K562 (cell line): ENCODE measurements at regions not wholly inside any gene's neighbourhood (a gene's known extent, or its start where the extent isn't known, plus 50 kb on each side); places are given as distances from the start of the nearest gene placed in this dataset.

ENCODE experiments used
- ATAC-seq: fragments of 200-7000 bp; cut with Tn5 transposase; 3 replicates; pipeline ENCODE4 v1.9.1; 2020; ENCODE audit warnings: moderate library complexity
- BruUV-seq: library from RNA; stranded (reverse); fragments of 400-500 nt; replicated peaks from 2 replicates; lab custom pipeline; 2021; lab: Mats Ljungman, UMichigan
- CTCF ChIA-PET: fragments of 300-600 bp; formaldehyde crosslinking; extraction: SDS; loops from one replicate; lab custom pipeline; 2021; ENCODE audit warnings: low intra/inter-chr PET ratio; lab: Yijun Ruan, JAX
- POLR2A ChIA-PET: fragments of 300-600, 350-650 bp; sonication (Branson Sonifier 250); formaldehyde crosslinking; extraction: SDS; loops from one replicate; lab custom pipeline; 2021; ENCODE audit warnings: antibody characterized with exemption, inconsistent platforms; lab: Yijun Ruan, JAX
- DNase-seq, 4 experiments: peaks; one replicate each; pipeline versions ENCODE4 v3.0.0 to v3.0.0-alpha.2; 2011 to 2018; ENCODE audit warnings: low spot score in 3 of 4, mixed read lengths in 3 of 4; ENCODE audit errors: extremely low read depth in 1 of 4
- FAIRE-seq: peaks from 2 replicates; lab custom pipeline; 2011; peaks lifted over from hg19 to GRCh38; lab: Jason Lieb, UNC
- H2AFZ ChIP-seq: 2 replicates; pipeline ENCODE4 v1.6.0; 2011; ENCODE audit warnings: low read depth, low read length, control low read depth, inconsistent platforms
- H3K27ac ChIP-seq: fragments of 200-600 bp; 3 replicates; pipeline ENCODE4 v1.8.0; 2011; ENCODE audit warnings: low read depth, mild to moderate bottlenecking, control low read depth, inconsistent platforms, low read length, moderate library complexity, mixed read lengths; ENCODE audit errors: extremely low read depth
- H3K27me3 ChIP-seq, 2 experiments: fragments of 300-600 bp in 1 of 2; 2 replicates in 1 of 2; 3 replicates in 1 of 2; pipeline versions ENCODE4 v1.6.0 to v1.8.0; 2011; ENCODE audit warnings: inconsistent platforms in 2 of 2, low read length in 2 of 2, mild to moderate bottlenecking in 1 of 2, mixed read lengths in 1 of 2, moderate library complexity in 1 of 2; ENCODE audit not compliant: control insufficient read depth in 2 of 2, insufficient read depth in 2 of 2
- H3K36me3 ChIP-seq: fragments of 300-600 bp; 3 replicates; pipeline ENCODE4 v1.8.0; 2011; ENCODE audit warnings: mild to moderate bottlenecking, low read length, inconsistent platforms; ENCODE audit not compliant: control insufficient read depth, insufficient read depth
- H3K4me1 ChIP-seq, 2 experiments: fragments of 200-600 bp in 1 of 2; replicated peaks in 1 of 2; 2 replicates in 1 of 2; 3 replicates in 1 of 2; pipeline versions ENCODE4 v1.5.1 to v1.8.0; 2011; ENCODE audit warnings: inconsistent platforms in 2 of 2, low read length in 2 of 2, mild to moderate bottlenecking in 1 of 2, mixed read lengths in 1 of 2, moderate library complexity in 1 of 2; ENCODE audit not compliant: control insufficient read depth in 2 of 2, insufficient read depth in 2 of 2
- H3K4me2 ChIP-seq: 2 replicates; pipeline ENCODE4 v1.6.1; 2011; ENCODE audit warnings: low read length, control low read depth, inconsistent platforms, mixed read lengths; ENCODE audit not compliant: insufficient read depth
- H3K4me3 ChIP-seq: fragments of 200-600 bp; sonication (generic), shearing (Covaris generic); 2 replicates; pipeline ENCODE4 v1.5.1; 2016; ENCODE audit warnings: control low read depth, inconsistent platforms
- H3K79me2 ChIP-seq: fragments of 200-600 bp; 3 replicates; pipeline ENCODE4 v1.8.0; 2011; ENCODE audit warnings: low read length, inconsistent platforms; ENCODE audit not compliant: control insufficient read depth, insufficient read depth
- H3K9ac ChIP-seq, 2 experiments: 2 replicates each; pipeline versions ENCODE4 v1.6.0 to v1.6.1; 2011; ENCODE audit warnings: low read depth in 2 of 2, low read length in 2 of 2, control low read depth in 1 of 2, inconsistent platforms in 1 of 2, mild to moderate bottlenecking in 1 of 2, mixed read lengths in 1 of 2; ENCODE audit not compliant: insufficient read depth in 1 of 2
- H3K9me1 ChIP-seq: one replicate; pipeline ENCODE4 v1.6.0; 2011; ENCODE audit warnings: inconsistent platforms, mild to moderate bottlenecking, low read length, moderate library complexity; ENCODE audit not compliant: control insufficient read depth, insufficient read depth
- H3K9me3 ChIP-seq: replicated peaks from 2 replicates; pipeline ENCODE4 v1.5.1; 2011; ENCODE audit warnings: low read depth, low read length, inconsistent platforms; ENCODE audit not compliant: control insufficient read depth, insufficient read depth
- H4K20me1 ChIP-seq: replicated peaks from 2 replicates; pipeline ENCODE4 v1.6.1; 2011; ENCODE audit warnings: low read length, inconsistent platforms, mixed read lengths; ENCODE audit not compliant: control insufficient read depth, insufficient read depth
- EGR1 ChIP-seq: fragments of 450-650 bp; conservative IDR thresholded peaks from 2 replicates; pipeline ENCODE4 v1.6.1; 2017; ENCODE audit warnings: mild to moderate bottlenecking
- HMGXB4 ChIP-seq: sonication (generic); formaldehyde crosslinking; IDR thresholded peaks from 2 replicates; pipeline ENCODE4 v1.8.1; 2023; ENCODE audit warnings: mild to moderate bottlenecking, missing genetic modification reagents
- HOMEZ ChIP-seq: fragments of 250-450 bp; sonication (Bioruptor Pico); IDR thresholded peaks from 2 replicates; pipeline ENCODE4 v1.4.0; 2020; ENCODE audit warnings: mild to moderate bottlenecking, moderate library complexity
- RBM22 ChIP-seq: fragments of 200-400 bp; formaldehyde crosslinking; IDR thresholded peaks from 2 replicates; pipeline ENCODE4 v1.6.1; 2018; ENCODE audit warnings: low read length, low read depth; ENCODE audit not compliant: poor library complexity, severe bottlenecking
- ZBTB12 ChIP-seq: fragments of 250-450 bp; sonication (Bioruptor Pico); IDR thresholded peaks from 2 replicates; pipeline ENCODE4 v1.4.0; 2020
- WGBS: fragments of 100-300 bp; shearing (Covaris generic); methylation state at CpG from one replicate; pipeline ENCODE4 v1.1.6; 2016; ENCODE audit warnings: low coverage, mixed read lengths; ENCODE audit not compliant: insufficient coverage; ENCODE audit errors: missing lambda C conversion rate; 5-methylcytosine and 5-hydroxymethylcytosine counted together
- in situ Hi-C: fragments of 300-500 bp; cut with MboI; formaldehyde crosslinking; loops from 4 replicates; pipeline ENCODE4 v1.15.0; 2018; ENCODE audit warnings: inconsistent platforms, mixed read lengths
- intact Hi-C: fragments of 100-400 bp; cut with micrococcal nuclease; formaldehyde crosslinking; loops from 2 replicates; pipeline ENCODE4 v1.14.2; 2022

GRCh38 chr11:127616158-127616557 is 615.6 kb upstream of the KIRREL3 start (continued):
- TF ChIP-seq HOMEZ: no peak
- no peak for TF ChIP-seq EGR1
- no peak for TF ChIP-seq ZBTB12 (CRISPR knock-in tag)

GRCh38 chr11:127612607-127613006 is 612.0 kb upstream of the KIRREL3 start:
- Histone ChIP-seq H3K9me3 (no peaks in the 10 kb centered on the region; the same call in 1 of the 2 replicates), H3K4me2 (no peak overlapping the region), H3K27ac (no peak overlapping the region), H3K4me1 (no peaks in the 10 kb centered on the region), H4K20me1 (no peaks in the 10 kb centered on the region), H3K9ac (no peak overlapping the region), H3K9me1 (no peaks in the 10 kb centered on the region), H2AFZ (no peak overlapping the region), H3K79me2 (no peaks in the 10 kb centered on the region), H3K27me3 (no peaks in the 10 kb centered on the region), H3K4me3 (no peak overlapping the region), H3K36me3 (no peaks in the 10 kb centered on the region)
- ATAC-seq: no peak
- WGBS: 0% methylated on average over 2 of the region's 2 CpGs
- no TSS peak for BruUV-seq
- DNase-seq: no peak
- in situ Hi-C loops: no loop called here
- FAIRE-seq: no peak
- ChIA-PET CTCF (no interaction called here), POLR2A (no interaction called here)
- intact Hi-C loops: no loop called here
- TF ChIP-seq HMGXB4 (CRISPR knock-in tag): no peak
- TF ChIP-seq RBM22: no peak
